HepG2 (cell line): ENCODE measurements at regions not wholly inside any gene's neighbourhood (a gene's known extent, or its start where the extent isn't known, plus 50 kb on each side); places are given as distances from the start of the nearest gene placed in this dataset.

Experiments used
- ATAC-seq: fragments of 200-7000 bp; cut with Tn5 transposase; 3 replicates; pipeline ENCODE4 v1.9.1; 2020; ENCODE audit warnings: mild to moderate bottlenecking, moderate library complexity
- BruUV-seq: library from RNA; stranded (reverse); fragments of 400-500 nt; replicated peaks from 2 replicates; lab custom pipeline; 2021; lab: Mats Ljungman, UMichigan
- CTCF ChIA-PET: fragments of 300-600 bp; formaldehyde crosslinking; extraction: SDS; loops from one replicate; lab custom pipeline; 2021; ENCODE audit warnings: low total read pairs, inconsistent platforms, low intra/inter-chr PET ratio; lab: Yijun Ruan, JAX
- POLR2A ChIA-PET: fragments of 350-600 bp; sonication (Branson Sonifier 250); formaldehyde crosslinking; loops from one replicate; lab custom pipeline; 2020; ENCODE audit warnings: antibody characterized with exemption, inconsistent platforms; lab: Yijun Ruan, JAX
- DNase-seq: peaks from one replicate; pipeline ENCODE4 v3.0.0-alpha.2; 2015; ENCODE audit warnings: low spot score
- FAIRE-seq: peaks from 3 replicates; lab custom pipeline; 2011; peaks lifted over from hg19 to GRCh38; lab: Jason Lieb, UNC
- H2AFZ ChIP-seq: one replicate; pipeline ENCODE4 v1.6.1; 2011; ENCODE audit warnings: low read length, inconsistent platforms
- H3K27ac ChIP-seq: fragments of 300-600 bp; 3 replicates; pipeline ENCODE4 v1.8.0; 2011; ENCODE audit warnings: mixed run types, mild to moderate bottlenecking, mixed read lengths, low read length, inconsistent platforms; ENCODE audit not compliant: insufficient read depth; ENCODE audit errors: extremely low read length
- H3K27me3 ChIP-seq, 2 experiments: fragments of 200-600 bp in 1 of 2; 2 replicates in 1 of 2; 3 replicates in 1 of 2; pipeline versions ENCODE4 v1.6.0 to v1.8.0; 2011; ENCODE audit warnings: low read length in 2 of 2, mild to moderate bottlenecking in 2 of 2, moderate library complexity in 2 of 2, inconsistent platforms in 1 of 2; ENCODE audit not compliant: insufficient read depth in 2 of 2, control insufficient read depth in 1 of 2
- H3K36me3 ChIP-seq, 2 experiments: fragments of 200-600 bp in 1 of 2; replicated peaks in 1 of 2; 2 replicates in 1 of 2; 3 replicates in 1 of 2; pipeline versions ENCODE4 v1.5.1 to v1.8.0; 2011; ENCODE audit warnings: low read length in 2 of 2, inconsistent platforms in 1 of 2; ENCODE audit not compliant: insufficient read depth in 2 of 2, control insufficient read depth in 1 of 2
- H3K4me1 ChIP-seq: 2 replicates; pipeline ENCODE4 v1.5.1; 2012; ENCODE audit warnings: low read length, inconsistent platforms; ENCODE audit not compliant: insufficient read depth
- H3K4me2 ChIP-seq: 2 replicates; pipeline ENCODE4 v1.6.0; 2011; ENCODE audit warnings: low read depth, low read length, inconsistent platforms
- H3K4me3 ChIP-seq, 3 experiments: fragments of 200-600 bp in 1 of 3; sonication (generic), shearing (Covaris generic) in 1 of 3; replicated peaks in 1 of 3; 2 replicates each; pipeline ENCODE4 v1.5.1; 2011 to 2016; ENCODE audit warnings: low read length in 3 of 3, inconsistent platforms in 2 of 3, low read depth in 2 of 3, mild to moderate bottlenecking in 2 of 3, control low read depth in 1 of 3, mixed read lengths in 1 of 3; ENCODE audit not compliant: insufficient read depth in 1 of 3
- H3K79me2 ChIP-seq: one replicate; pipeline ENCODE4 v1.6.1; 2011; ENCODE audit warnings: low read length, inconsistent platforms; ENCODE audit not compliant: insufficient read depth
- H3K9ac ChIP-seq: 2 replicates; pipeline ENCODE4 v1.6.0; 2011; ENCODE audit warnings: mild to moderate bottlenecking, low read depth, low read length, inconsistent platforms; ENCODE audit not compliant: insufficient read depth
- H3K9me3 ChIP-seq: 2 replicates; pipeline ENCODE4 v1.5.1; 2012; ENCODE audit warnings: mild to moderate bottlenecking, low read length
- H4K20me1 ChIP-seq: 2 replicates; pipeline ENCODE4 v1.6.0; 2011; ENCODE audit warnings: inconsistent platforms, mild to moderate bottlenecking, low read length, moderate library complexity; ENCODE audit not compliant: insufficient read depth
- ASH2L ChIP-seq: fragments of 300-600, 200-600 bp; sonication (generic); IDR thresholded peaks from 2 replicates; pipeline ENCODE4 v1.7.0; 2017; ENCODE audit warnings: low read depth, mild to moderate bottlenecking, moderate library complexity, mixed read lengths, low read length; ENCODE audit not compliant: insufficient read length
- ATM ChIP-seq: fragments of 450-650 bp; IDR thresholded peaks from 2 replicates; pipeline ENCODE4 v1.7.1; 2017; ENCODE audit warnings: mild to moderate bottlenecking, borderline replicate concordance
- BCLAF1 ChIP-seq: fragments of 450-650 bp; IDR thresholded peaks from 2 replicates; pipeline ENCODE4 v1.6.1; 2017; ENCODE audit warnings: mild to moderate bottlenecking
- FOSL1 ChIP-seq: sonication (generic); formaldehyde crosslinking; IDR thresholded peaks from 2 replicates; pipeline ENCODE4 v1.9.0; 2021; ENCODE audit warnings: missing genetic modification reagents, borderline replicate concordance
- GATAD1 ChIP-seq: IDR thresholded peaks from 2 replicates; pipeline ENCODE4 v1.6.1; 2016; ENCODE audit warnings: missing genetic modification reagents, missing compliant biosample characterization
- HHEX ChIP-seq: IDR thresholded peaks from 2 replicates; pipeline ENCODE4 v1.6.1; 2016; ENCODE audit warnings: control low read depth
- PITX1 ChIP-seq: sonication (generic); formaldehyde crosslinking; IDR thresholded peaks from 2 replicates; pipeline ENCODE4 v1.5.1; 2020; ENCODE audit warnings: mild to moderate bottlenecking, missing genetic modification reagents
- POLR2A ChIP-seq, 2 experiments: IDR thresholded peaks; 2 replicates each; pipeline ENCODE4 v1.6.1; 2011; ENCODE audit warnings: low read depth in 2 of 2, low read length in 2 of 2, mild to moderate bottlenecking in 1 of 2, moderate library complexity in 1 of 2; ENCODE audit not compliant: insufficient read depth in 1 of 2
- PTBP1 ChIP-seq: fragments of 200-400 bp; formaldehyde crosslinking; IDR thresholded peaks from 2 replicates; pipeline ENCODE4 v1.6.1; 2018; ENCODE audit warnings: low read length, low read depth; ENCODE audit not compliant: poor library complexity, severe bottlenecking
- SALL2 ChIP-seq: sonication (generic); formaldehyde crosslinking; IDR thresholded peaks from 2 replicates; pipeline ENCODE4 v1.8.1; 2023; ENCODE audit warnings: mild to moderate bottlenecking, missing genetic modification reagents, inconsistent platforms
- SAP130 ChIP-seq: IDR thresholded peaks from 2 replicates; pipeline ENCODE4 v1.6.1; 2016; ENCODE audit warnings: low read depth
- TBL1XR1 ChIP-seq: fragments of 150-350 bp; IDR thresholded peaks from 2 replicates; pipeline ENCODE4 v1.6.1; 2014; ENCODE audit warnings: borderline replicate concordance, low read length; ENCODE audit not compliant: partially characterized antibody
- TBX2 ChIP-seq: sonication (generic); formaldehyde crosslinking; IDR thresholded peaks from 2 replicates; pipeline ENCODE4 v1.5.0; 2020; ENCODE audit warnings: missing genetic modification reagents, mild to moderate bottlenecking, borderline replicate concordance
- TCF7 ChIP-seq: sonication (generic); IDR thresholded peaks from 2 replicates; pipeline ENCODE4 v1.6.1; 2016; ENCODE audit warnings: antibody characterized with exemption, low read depth
- THAP7 ChIP-seq: sonication (generic); formaldehyde crosslinking; IDR thresholded peaks from 2 replicates; pipeline ENCODE4 v1.8.1; 2023; ENCODE audit warnings: mild to moderate bottlenecking, missing genetic modification reagents
- USF2 ChIP-seq, 2 experiments: sonication (generic) in 1 of 2; formaldehyde crosslinking in 1 of 2; IDR thresholded peaks; 2 replicates each; pipeline versions ENCODE4 v1.5.1 to v1.6.1; 2011 to 2020; ENCODE audit warnings: borderline replicate concordance in 1 of 2, low read depth in 1 of 2, low read length in 1 of 2, mild to moderate bottlenecking in 1 of 2, missing genetic modification reagents in 1 of 2, moderate library complexity in 1 of 2
- ZNF296 ChIP-seq: sonication (generic); formaldehyde crosslinking; conservative IDR thresholded peaks from 2 replicates; pipeline ENCODE4 v1.5.0; 2020; ENCODE audit warnings: mild to moderate bottlenecking, missing genetic modification reagents
- ZNF414 ChIP-seq: sonication (generic); formaldehyde crosslinking; IDR thresholded peaks from 2 replicates; pipeline ENCODE4 v1.5.0; 2020; ENCODE audit warnings: missing genetic modification reagents
- ZNF468 ChIP-seq: sonication (generic); formaldehyde crosslinking; IDR thresholded peaks from 2 replicates; pipeline ENCODE4 v1.8.0; 2022; ENCODE audit warnings: mild to moderate bottlenecking, moderate library complexity, missing genetic modification reagents
- WGBS: methylation state at CpG from one replicate; pipeline ENCODE4 v1.1.6; 2017; ENCODE audit warnings: low lambda C conversion rate; 5-methylcytosine and 5-hydroxymethylcytosine counted together
- in situ Hi-C: cut with HindIII; loops from 2 replicates; pipeline ENCODE4 v1.10.0; 2017; ENCODE audit warnings: low pct_unique_long_range_greater_than_20kb; ENCODE audit not compliant: extremely low pct_ligation_motif_present
- intact Hi-C: fragments of 100-400 bp; cut with micrococcal nuclease; formaldehyde crosslinking; loops from one replicate; pipeline ENCODE4 v1.10.0; 2022; ENCODE audit not compliant: unreplicated experiment

- DNase-seq: peak; percentile 74
- no peak overlapping the region for H3K27ac ChIP-seq
- no peak overlapping the region for H2AFZ ChIP-seq
- H3K9me3 ChIP-seq: no peaks in the 10 kb centered on the region
- H3K27me3 ChIP-seq: no peaks in the 10 kb centered on the region
- BruUV-seq: no TSS peak
- H3K9ac ChIP-seq: no peak overlapping the region
- H3K4me3 ChIP-seq: no peak overlapping the region
- in situ Hi-C loops (loop anchor here (5.0 kb wide), 1 partner anchor 592 kb away; no protein-coding TSS in a partner anchor), intact Hi-C loops (loop anchor here (1.0 to 5.0 kb wide), 5 partner anchors 236 to 947 kb away; no protein-coding TSS in a partner anchor)
- ChIA-PET POLR2A (interaction anchor here (0.9 kb wide), 1 partner anchor 371 kb away, joined by 3 read pairs; no protein-coding TSS in a partner anchor), CTCF (interaction anchor here (0.8 to 2.1 kb wide), 5 partner anchors 349 to 596 kb away, joined by 3 to 24 read pairs (median 10); no protein-coding TSS in a partner anchor)
- H3K4me2 ChIP-seq: no peak overlapping the region
- WGBS: 37% methylated on average over 9 of the region's 9 CpGs
- no peaks in the 10 kb centered on the region; the same call in 1 of the 2 replicates for H3K4me1 ChIP-seq
- FAIRE-seq: peak; percentile 90
- no peaks in the 10 kb centered on the region for H3K79me2 ChIP-seq
- no peaks in the 10 kb centered on the region for H3K36me3 ChIP-seq
- H4K20me1 ChIP-seq: no peaks in the 10 kb centered on the region
- ATAC-seq: peak; percentile 100
- TF ChIP-seq TBL1XR1 (no peak), TCF7 (no peak), ATM (no peak), HHEX (CRISPR knock-in tag) (no peak), POLR2A (IDR thresholded peaks at IDR 0.05; ENCODE audit: insufficient read depth in 1 of 2, low read depth in 2 of 2, low read length in 2 of 2) (no peak), ZNF414 (CRISPR knock-in tag) (no peak), ASH2L (no peak), ZNF468 (CRISPR knock-in tag) (no peak), TBX2 (no peak), PITX1 (CRISPR knock-in tag) (peak; percentile 69), ZNF296 (no peak), GATAD1 (CRISPR knock-in tag) (0 out of 2 replicates have a peak, but pooled peaks have one; percentile 19), BCLAF1 (no peak), USF2 (IDR thresholded peaks at IDR 0.05; ENCODE audit: low read depth, low read length) (no peak), USF2 (CRISPR knock-in tag; IDR thresholded peaks at IDR 0.05; ENCODE audit: borderline replicate concordance) (no peak), THAP7 (no peak), FOSL1 (CRISPR knock-in tag) (no peak), SALL2 (CRISPR knock-in tag) (no peak), SAP130 (no peak), PTBP1 (no peak)
Measured at GRCh38 chr5:104178829-104179456, 616.4 kb upstream of the NUDT12 start.
